Fibroblast of lung (primary cell): ENCODE measurements at regions not wholly inside any gene's neighbourhood (a gene's known extent, or its start where the extent isn't known, plus 50 kb on each side); places are given as distances from the start of the nearest gene placed in this dataset.

Experiments used
- DNase-seq, 2 donors: peaks; one replicate each; pipeline versions ENCODE4 v3.0.0 to v3.0.0-alpha.2; 2010; ENCODE audit warnings: low read depth in 2 of 2
- H2AFZ ChIP-seq: 2 replicates; pipeline ENCODE4 v1.5.1; 2012; ENCODE audit warnings: low read length, control low read depth, inconsistent platforms
- H3K27ac ChIP-seq: 2 replicates; pipeline ENCODE4 v1.5.1; 2011; ENCODE audit warnings: low read length, control low read depth; ENCODE audit not compliant: insufficient read depth
- H3K27me3 ChIP-seq: 2 replicates; pipeline ENCODE4 v1.5.1; 2011; ENCODE audit warnings: mild to moderate bottlenecking, low read length; ENCODE audit not compliant: control insufficient read depth, insufficient read depth
- H3K36me3 ChIP-seq: 2 replicates; pipeline ENCODE4 v1.5.1; 2011; ENCODE audit warnings: low read length; ENCODE audit not compliant: control insufficient read depth, insufficient read depth
- H3K4me1 ChIP-seq: 2 replicates; pipeline ENCODE4 v1.5.1; 2011; ENCODE audit warnings: low read length; ENCODE audit not compliant: control insufficient read depth, insufficient read depth; ENCODE audit errors: extremely low read depth
- H3K4me2 ChIP-seq: 2 replicates; pipeline ENCODE4 v1.5.1; 2011; ENCODE audit warnings: low read length, control low read depth; ENCODE audit not compliant: insufficient read depth; ENCODE audit errors: extremely low read depth
- H3K4me3 ChIP-seq, 4 experiments: fragments of 200-600 bp in 1 of 4; sonication (generic) in 1 of 4; replicated peaks in 1 of 4; 2 replicates each; pipeline ENCODE4 v1.5.1; 2011 to 2016; ENCODE audit warnings: low read length in 4 of 4, low read depth in 3 of 4, mild to moderate bottlenecking in 3 of 4, control low read depth in 2 of 4, inconsistent platforms in 1 of 4, mixed read lengths in 1 of 4; ENCODE audit not compliant: insufficient read depth in 1 of 4; ENCODE audit errors: control extremely low read depth in 1 of 4
- H3K79me2 ChIP-seq: 2 replicates; pipeline ENCODE4 v1.5.1; 2012; ENCODE audit warnings: mild to moderate bottlenecking, low read length, inconsistent platforms; ENCODE audit not compliant: control insufficient read depth, insufficient read depth
- H3K9ac ChIP-seq: 2 replicates; pipeline ENCODE4 v1.5.1; 2011; ENCODE audit warnings: mild to moderate bottlenecking, low read length, control low read depth; ENCODE audit not compliant: insufficient read depth
- H3K9me3 ChIP-seq: 2 replicates; pipeline ENCODE4 v1.5.1; 2012; ENCODE audit warnings: low read depth, low read length; ENCODE audit not compliant: control insufficient read depth, insufficient read depth
- H4K20me1 ChIP-seq: 2 replicates; pipeline ENCODE4 v1.5.1; 2011; ENCODE audit warnings: low read length; ENCODE audit not compliant: control insufficient read depth, insufficient read depth; ENCODE audit errors: extremely low read depth
- EZH2 ChIP-seq: IDR thresholded peaks from 2 replicates; pipeline ENCODE4 v1.5.1; 2012; ENCODE audit warnings: low read length, control low read depth, mild to moderate bottlenecking; ENCODE audit errors: missing control alignments
- TF ChIP-seq, protein P1 (sequence below), 2 donors: IDR thresholded peaks in 1 of 2; conservative IDR thresholded peaks in 1 of 2; 1 replicate in 1 of 2; 2 replicates in 1 of 2; pipeline ENCODE4 v1.5.1; 2011 to 2012; ENCODE audit warnings: low read length in 2 of 2, control low read depth in 1 of 2, inconsistent platforms in 1 of 2, low read depth in 1 of 2, mild to moderate bottlenecking in 1 of 2

DNA sequence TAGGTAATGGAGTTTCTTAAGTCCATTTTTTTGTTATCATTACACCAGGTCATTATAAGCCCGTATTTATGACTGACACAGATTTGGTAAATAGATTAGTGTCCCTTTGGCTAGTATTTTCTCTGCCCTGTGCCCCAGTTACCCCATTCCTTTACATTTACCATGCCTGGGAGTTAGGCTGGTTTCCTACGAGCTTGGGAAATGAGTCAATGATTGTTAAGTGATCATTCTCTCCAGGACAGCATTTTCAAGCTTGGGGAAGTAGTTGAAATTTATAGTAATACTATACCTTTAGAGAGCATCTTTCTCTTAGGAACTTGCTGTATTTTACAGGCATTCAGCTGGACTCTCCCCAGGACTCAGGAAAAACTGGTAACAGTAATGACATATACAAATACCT, 573.1 kb downstream of the TLE4 start:
- Histone ChIP-seq H3K9me3 (no peaks in the 10 kb centered on the region), H2AFZ (no peak overlapping the region), H3K9ac (no peak overlapping the region), H3K4me2 (no peak overlapping the region), H3K4me3 (no peak overlapping the region), H3K27me3 (no peaks in the 10 kb centered on the region), H3K27ac (no peak overlapping the region), H3K36me3 (no peaks in the 10 kb centered on the region), H3K4me1 (no peaks in the 10 kb centered on the region), H3K79me2 (no peaks in the 10 kb centered on the region), H4K20me1 (no peaks in the 10 kb centered on the region)
- TF ChIP-seq, protein P1, sequence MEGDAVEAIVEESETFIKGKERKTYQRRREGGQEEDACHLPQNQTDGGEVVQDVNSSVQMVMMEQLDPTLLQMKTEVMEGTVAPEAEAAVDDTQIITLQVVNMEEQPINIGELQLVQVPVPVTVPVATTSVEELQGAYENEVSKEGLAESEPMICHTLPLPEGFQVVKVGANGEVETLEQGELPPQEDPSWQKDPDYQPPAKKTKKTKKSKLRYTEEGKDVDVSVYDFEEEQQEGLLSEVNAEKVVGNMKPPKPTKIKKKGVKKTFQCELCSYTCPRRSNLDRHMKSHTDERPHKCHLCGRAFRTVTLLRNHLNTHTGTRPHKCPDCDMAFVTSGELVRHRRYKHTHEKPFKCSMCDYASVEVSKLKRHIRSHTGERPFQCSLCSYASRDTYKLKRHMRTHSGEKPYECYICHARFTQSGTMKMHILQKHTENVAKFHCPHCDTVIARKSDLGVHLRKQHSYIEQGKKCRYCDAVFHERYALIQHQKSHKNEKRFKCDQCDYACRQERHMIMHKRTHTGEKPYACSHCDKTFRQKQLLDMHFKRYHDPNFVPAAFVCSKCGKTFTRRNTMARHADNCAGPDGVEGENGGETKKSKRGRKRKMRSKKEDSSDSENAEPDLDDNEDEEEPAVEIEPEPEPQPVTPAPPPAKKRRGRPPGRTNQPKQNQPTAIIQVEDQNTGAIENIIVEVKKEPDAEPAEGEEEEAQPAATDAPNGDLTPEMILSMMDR (conservative IDR thresholded peaks at IDR 0.05 in 1 of 2, IDR thresholded peaks at IDR 0.05 in 1 of 2; ENCODE audit: low read depth in 1 of 2, low read length in 2 of 2) = no peak
- TF ChIP-seq EZH2 = no peak
- no peak for DNase-seq

DNA sequence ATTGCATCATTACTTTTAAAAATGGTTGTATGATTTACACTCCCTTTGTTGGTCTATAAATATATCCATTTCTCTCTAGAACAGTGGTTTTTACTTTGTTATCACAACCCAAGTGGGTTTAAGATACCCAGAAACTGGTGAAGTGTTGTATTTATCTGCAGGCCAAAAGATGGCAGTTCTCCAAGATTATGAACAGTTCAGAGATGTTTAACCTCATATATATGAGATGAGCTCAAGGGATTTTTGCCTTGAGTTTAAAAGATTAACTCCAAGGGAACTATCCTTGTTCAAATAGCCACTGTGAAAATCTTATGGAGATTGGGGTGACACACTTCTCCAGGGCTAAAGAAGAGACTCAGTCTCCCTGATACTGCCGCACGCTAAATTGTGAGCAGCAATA, 572.6 kb downstream of the TLE4 start:
- no peak overlapping the region for H3K4me2 ChIP-seq

GRCh38 chr9:80143899-80144298, 572.1 kb downstream of the TLE4 start:
- no peaks in the 10 kb centered on the region for H3K36me3 ChIP-seq
- no peaks in the 10 kb centered on the region for H3K4me1 ChIP-seq
- no peak for DNase-seq
- H4K20me1 ChIP-seq = no peaks in the 10 kb centered on the region
- H2AFZ ChIP-seq = no peak overlapping the region
- no peak overlapping the region for H3K9ac ChIP-seq
- H3K79me2 ChIP-seq = no peaks in the 10 kb centered on the region
- H3K4me3 ChIP-seq = no peak overlapping the region
- no peak overlapping the region for H3K27ac ChIP-seq
- TF ChIP-seq, protein P1 (conservative IDR thresholded peaks at IDR 0.05 in 1 of 2, IDR thresholded peaks at IDR 0.05 in 1 of 2; ENCODE audit: low read depth in 1 of 2, low read length in 2 of 2) = no peak
- no peak for TF ChIP-seq EZH2
- H3K9me3 ChIP-seq = no peaks in the 10 kb centered on the region
- H3K4me2 ChIP-seq = no peak overlapping the region
- no peaks in the 10 kb centered on the region for H3K27me3 ChIP-seq

More for the DNA sequence above, 572.6 kb downstream of the TLE4 start:
- H3K4me1 ChIP-seq = no peaks in the 10 kb centered on the region
- TF ChIP-seq, protein P1 (conservative IDR thresholded peaks at IDR 0.05 in 1 of 2, IDR thresholded peaks at IDR 0.05 in 1 of 2; ENCODE audit: low read depth in 1 of 2, low read length in 2 of 2) = no peak
- no peak for TF ChIP-seq EZH2
- no peak overlapping the region for H2AFZ ChIP-seq
- no peaks in the 10 kb centered on the region for H3K27me3 ChIP-seq
- H3K36me3 ChIP-seq = no peaks in the 10 kb centered on the region
- H3K9me3 ChIP-seq = no peaks in the 10 kb centered on the region
- peak in 1 of 2 donors; percentile 3 for DNase-seq
- H3K27ac ChIP-seq = no peak overlapping the region
- H3K79me2 ChIP-seq = no peaks in the 10 kb centered on the region
- no peaks in the 10 kb centered on the region for H4K20me1 ChIP-seq
- no peak overlapping the region for H3K9ac ChIP-seq
- H3K4me3 ChIP-seq = no peak overlapping the region
